MM.1S (cell line): ENCODE measurements at regions not wholly inside any gene's neighbourhood (a gene's known extent, or its start where the extent isn't known, plus 50 kb on each side); places are given as distances from the start of the nearest gene placed in this dataset.

ENCODE experiments used
- EZH2 ChIP-seq: fragments of 300-600 bp; sonication (generic); optimal IDR thresholded peaks from 2 replicates; pipeline ENCODE3; 2017; ENCODE audit warnings: low read depth, mild to moderate bottlenecking, antibody characterized with exemption, low read length, mixed read lengths
- TF ChIP-seq, protein P1 (sequence below): fragments of 300-600 bp; sonication (generic); IDR thresholded peaks from 2 replicates; pipeline ENCODE4 v1.5.1; 2016; ENCODE audit warnings: antibody characterized with exemption, low read length, mixed read lengths

DNA sequence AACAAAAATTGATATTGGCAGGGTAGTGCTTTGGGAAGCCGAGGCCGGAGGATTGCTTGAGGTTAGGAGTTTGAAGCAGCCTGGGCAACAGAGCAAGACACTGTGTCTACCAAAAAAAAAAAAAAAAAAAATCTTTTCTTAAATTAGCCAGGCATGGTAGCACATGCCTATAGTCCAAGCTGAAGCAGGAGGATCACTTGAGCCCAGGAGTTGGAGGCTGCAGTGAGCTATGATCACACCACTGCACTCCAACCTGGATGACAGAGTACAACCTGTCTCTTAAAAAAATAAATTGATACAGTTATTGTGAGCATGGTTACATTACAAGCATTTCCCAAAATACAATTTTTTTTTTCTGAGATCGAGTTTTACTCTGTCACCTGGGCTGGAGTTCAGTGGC, 59.4 kb upstream of the SVIL start:
- TF ChIP-seq, protein P1, sequence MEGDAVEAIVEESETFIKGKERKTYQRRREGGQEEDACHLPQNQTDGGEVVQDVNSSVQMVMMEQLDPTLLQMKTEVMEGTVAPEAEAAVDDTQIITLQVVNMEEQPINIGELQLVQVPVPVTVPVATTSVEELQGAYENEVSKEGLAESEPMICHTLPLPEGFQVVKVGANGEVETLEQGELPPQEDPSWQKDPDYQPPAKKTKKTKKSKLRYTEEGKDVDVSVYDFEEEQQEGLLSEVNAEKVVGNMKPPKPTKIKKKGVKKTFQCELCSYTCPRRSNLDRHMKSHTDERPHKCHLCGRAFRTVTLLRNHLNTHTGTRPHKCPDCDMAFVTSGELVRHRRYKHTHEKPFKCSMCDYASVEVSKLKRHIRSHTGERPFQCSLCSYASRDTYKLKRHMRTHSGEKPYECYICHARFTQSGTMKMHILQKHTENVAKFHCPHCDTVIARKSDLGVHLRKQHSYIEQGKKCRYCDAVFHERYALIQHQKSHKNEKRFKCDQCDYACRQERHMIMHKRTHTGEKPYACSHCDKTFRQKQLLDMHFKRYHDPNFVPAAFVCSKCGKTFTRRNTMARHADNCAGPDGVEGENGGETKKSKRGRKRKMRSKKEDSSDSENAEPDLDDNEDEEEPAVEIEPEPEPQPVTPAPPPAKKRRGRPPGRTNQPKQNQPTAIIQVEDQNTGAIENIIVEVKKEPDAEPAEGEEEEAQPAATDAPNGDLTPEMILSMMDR = no peak
- no peak for TF ChIP-seq EZH2
